AG04450 (cell line): ENCODE measurements at regions not wholly inside any gene's neighbourhood (a gene's known extent, or its start where the extent isn't known, plus 50 kb on each side); places are given as distances from the start of the nearest gene placed in this dataset.

Experiments used
- CTCF ChIA-PET: fragments of 300-600, 350-600 bp; formaldehyde crosslinking; extraction: SDS; loops from one replicate; lab custom pipeline; 2022; ENCODE audit warnings: antibody characterized with exemption, inconsistent platforms; lab: Charles Lee
- POLR2A ChIA-PET: fragments of 350-600 bp; formaldehyde crosslinking; extraction: SDS; loops from one replicate; lab custom pipeline; 2021; ENCODE audit warnings: antibody characterized with exemption, inconsistent platforms; lab: Yijun Ruan, JAX
- DNase-seq: peaks from one replicate; pipeline ENCODE4 v3.0.0-alpha.2; 2011; ENCODE audit warnings: low read depth, low spot score
- H3K27ac ChIP-seq: one replicate; pipeline ENCODE4 v1.5.1; 2012; ENCODE audit warnings: low read depth, low read length, control low read depth
- H3K27me3 ChIP-seq: one replicate; pipeline ENCODE4 v1.6.0; 2012; ENCODE audit warnings: low read length; ENCODE audit not compliant: control insufficient read depth, insufficient read depth
- H3K4me3 ChIP-seq: 2 replicates; pipeline ENCODE4 v1.5.1; 2011; ENCODE audit warnings: mild to moderate bottlenecking, low read depth, low read length, control low read depth
- H3K9me3 ChIP-seq: 2 replicates; pipeline ENCODE4 v1.5.1; 2012; ENCODE audit warnings: low read length; ENCODE audit not compliant: control insufficient read depth, insufficient read depth
- TF ChIP-seq, protein P1 (sequence below): IDR thresholded peaks from 2 replicates; pipeline ENCODE4 v1.5.1; 2011; ENCODE audit warnings: low read depth, low read length, control low read depth, inconsistent platforms

DNA sequence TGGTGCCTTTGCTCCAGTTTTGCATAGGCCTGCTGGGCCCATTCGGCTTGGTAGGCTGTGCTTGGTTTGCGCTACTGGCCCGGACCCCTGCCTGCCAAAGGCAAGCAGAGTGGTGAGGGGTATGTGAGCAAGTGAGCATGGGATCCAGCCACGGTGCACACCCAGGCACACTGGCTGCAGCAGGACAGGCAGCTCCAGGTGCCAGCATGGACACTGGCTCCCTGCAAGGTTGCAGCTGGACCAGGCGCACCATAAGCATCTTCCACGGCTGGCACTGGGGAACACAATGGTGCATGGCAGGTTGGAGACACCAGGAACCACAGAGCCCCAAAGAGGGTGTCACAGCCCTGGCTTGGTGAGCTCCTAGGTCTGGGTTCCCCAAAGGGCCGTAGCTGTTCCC is 693.5 kb upstream of the PTBP2 start:
- Histone ChIP-seq H3K27me3 (no peaks in the 10 kb centered on the region), H3K9me3 (no peaks in the 10 kb centered on the region), H3K27ac (no peak overlapping the region), H3K4me3 (no peak overlapping the region)
- ChIA-PET POLR2A (no interaction called here), CTCF (no interaction called here)
- TF ChIP-seq, protein P1, sequence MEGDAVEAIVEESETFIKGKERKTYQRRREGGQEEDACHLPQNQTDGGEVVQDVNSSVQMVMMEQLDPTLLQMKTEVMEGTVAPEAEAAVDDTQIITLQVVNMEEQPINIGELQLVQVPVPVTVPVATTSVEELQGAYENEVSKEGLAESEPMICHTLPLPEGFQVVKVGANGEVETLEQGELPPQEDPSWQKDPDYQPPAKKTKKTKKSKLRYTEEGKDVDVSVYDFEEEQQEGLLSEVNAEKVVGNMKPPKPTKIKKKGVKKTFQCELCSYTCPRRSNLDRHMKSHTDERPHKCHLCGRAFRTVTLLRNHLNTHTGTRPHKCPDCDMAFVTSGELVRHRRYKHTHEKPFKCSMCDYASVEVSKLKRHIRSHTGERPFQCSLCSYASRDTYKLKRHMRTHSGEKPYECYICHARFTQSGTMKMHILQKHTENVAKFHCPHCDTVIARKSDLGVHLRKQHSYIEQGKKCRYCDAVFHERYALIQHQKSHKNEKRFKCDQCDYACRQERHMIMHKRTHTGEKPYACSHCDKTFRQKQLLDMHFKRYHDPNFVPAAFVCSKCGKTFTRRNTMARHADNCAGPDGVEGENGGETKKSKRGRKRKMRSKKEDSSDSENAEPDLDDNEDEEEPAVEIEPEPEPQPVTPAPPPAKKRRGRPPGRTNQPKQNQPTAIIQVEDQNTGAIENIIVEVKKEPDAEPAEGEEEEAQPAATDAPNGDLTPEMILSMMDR = no peak
- no peak for DNase-seq

DNA sequence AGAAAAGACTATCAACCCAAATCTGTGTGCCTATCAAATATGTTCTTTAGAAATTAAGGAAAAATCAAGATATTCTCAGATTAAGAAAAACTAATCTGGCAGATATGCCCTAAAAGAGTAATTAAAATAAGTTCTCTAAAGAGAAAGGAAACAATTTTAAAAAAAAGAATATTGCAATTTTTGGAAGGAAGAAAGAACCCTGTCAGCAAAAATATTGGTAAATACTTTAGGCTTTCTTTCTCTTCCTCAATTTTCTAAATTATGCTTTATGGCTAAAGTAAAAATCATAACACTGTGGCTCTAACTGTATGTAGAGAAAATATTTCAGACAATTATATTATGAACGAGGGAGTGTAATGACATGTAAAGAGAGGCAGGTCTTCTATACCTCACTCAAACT is 691.3 kb upstream of the PTBP2 start:
- Histone ChIP-seq H3K4me3 (no peak overlapping the region), H3K27ac (no peak overlapping the region), H3K9me3 (no peaks in the 10 kb centered on the region), H3K27me3 (no peaks in the 10 kb centered on the region)
- ChIA-PET POLR2A (no interaction called here), CTCF (no interaction called here)
- TF ChIP-seq, protein P1 = no peak
- DNase-seq = no peak

DNA sequence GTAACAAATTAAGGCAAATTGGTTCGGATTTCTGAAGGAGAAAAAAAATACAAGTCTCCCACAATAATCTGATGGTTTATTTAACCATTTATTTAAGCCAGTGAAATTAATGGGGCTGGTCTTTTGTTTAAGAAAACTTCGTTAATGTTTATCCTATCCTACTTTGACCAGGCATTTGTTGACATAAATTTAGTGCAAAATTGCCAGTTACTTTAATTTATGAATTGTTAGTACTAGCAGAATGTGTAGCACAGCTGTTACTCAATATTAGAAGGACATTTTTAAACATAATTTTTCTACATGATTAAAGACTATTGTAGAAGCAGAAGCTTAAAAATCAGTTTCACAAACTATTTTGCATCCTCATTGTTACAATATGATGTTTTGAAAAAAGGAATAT is 687.6 kb upstream of the PTBP2 start:
- TF ChIP-seq, protein P1 = no peak
- DNase-seq = no peak
- Histone ChIP-seq H3K27me3 (no peaks in the 10 kb centered on the region), H3K27ac (no peak overlapping the region), H3K9me3 (no peaks in the 10 kb centered on the region), H3K4me3 (no peak overlapping the region)
- ChIA-PET CTCF (no interaction called here), POLR2A (no interaction called here)

DNA sequence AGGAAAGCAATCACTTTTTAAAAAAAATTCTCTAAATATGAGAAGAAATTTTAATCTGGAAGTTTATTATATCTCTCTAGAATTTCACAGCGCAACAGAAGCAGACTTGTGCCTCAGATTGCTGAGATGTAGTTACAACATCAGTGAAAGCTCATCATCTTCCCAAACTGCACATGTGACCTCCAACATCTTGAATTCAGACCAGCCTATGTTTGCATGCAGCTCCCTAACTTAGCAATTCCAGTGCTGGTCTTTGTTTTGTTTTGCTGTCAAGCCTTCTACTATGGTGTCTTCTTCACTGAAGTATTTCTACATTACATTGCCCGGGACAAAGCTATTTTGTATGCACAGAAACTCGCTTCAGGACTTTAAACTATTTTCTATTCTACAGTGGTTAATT is 684.8 kb upstream of the PTBP2 start:
- Histone ChIP-seq H3K4me3 (no peak overlapping the region), H3K9me3 (no peaks in the 10 kb centered on the region), H3K27me3 (no peaks in the 10 kb centered on the region), H3K27ac (no peak overlapping the region)
- DNase-seq = no peak
- TF ChIP-seq, protein P1 = no peak
- ChIA-PET CTCF (no interaction called here), POLR2A (no interaction called here)

DNA sequence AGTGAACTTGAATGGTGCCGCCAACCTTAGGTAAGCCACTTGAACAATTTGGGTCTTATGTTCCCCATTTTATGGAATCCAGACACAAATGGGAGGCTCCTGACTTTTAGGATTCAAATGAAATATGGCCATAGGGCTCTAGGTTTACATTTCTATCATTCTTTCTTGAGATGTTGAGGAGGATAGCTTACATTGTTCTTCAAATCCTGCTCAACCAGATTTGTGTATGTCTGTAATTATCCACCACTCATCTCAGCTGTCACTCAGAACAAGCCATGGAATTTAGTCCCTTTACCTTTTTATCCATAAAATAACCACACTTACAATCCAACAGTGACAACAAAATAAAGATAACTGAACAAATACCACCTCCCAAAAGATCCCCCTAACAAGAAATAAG is 682.9 kb upstream of the PTBP2 start:
- Histone ChIP-seq H3K27ac (no peak overlapping the region), H3K4me3 (no peak overlapping the region), H3K27me3 (no peaks in the 10 kb centered on the region), H3K9me3 (no peaks in the 10 kb centered on the region)
- ChIA-PET POLR2A (no interaction called here), CTCF (interaction anchor here (0.6 kb wide), 1 partner anchor 74 kb away, joined by 4 read pairs; no protein-coding TSS in a partner anchor)
- TF ChIP-seq, protein P1 = no peak
- no peak for DNase-seq
